ENCODE measurements at regions not wholly inside any gene's neighbourhood (a gene's known extent, or its start where the extent isn't known, plus 50 kb on each side); places are given as distances from the start of the nearest gene placed in this dataset.

DNA sequence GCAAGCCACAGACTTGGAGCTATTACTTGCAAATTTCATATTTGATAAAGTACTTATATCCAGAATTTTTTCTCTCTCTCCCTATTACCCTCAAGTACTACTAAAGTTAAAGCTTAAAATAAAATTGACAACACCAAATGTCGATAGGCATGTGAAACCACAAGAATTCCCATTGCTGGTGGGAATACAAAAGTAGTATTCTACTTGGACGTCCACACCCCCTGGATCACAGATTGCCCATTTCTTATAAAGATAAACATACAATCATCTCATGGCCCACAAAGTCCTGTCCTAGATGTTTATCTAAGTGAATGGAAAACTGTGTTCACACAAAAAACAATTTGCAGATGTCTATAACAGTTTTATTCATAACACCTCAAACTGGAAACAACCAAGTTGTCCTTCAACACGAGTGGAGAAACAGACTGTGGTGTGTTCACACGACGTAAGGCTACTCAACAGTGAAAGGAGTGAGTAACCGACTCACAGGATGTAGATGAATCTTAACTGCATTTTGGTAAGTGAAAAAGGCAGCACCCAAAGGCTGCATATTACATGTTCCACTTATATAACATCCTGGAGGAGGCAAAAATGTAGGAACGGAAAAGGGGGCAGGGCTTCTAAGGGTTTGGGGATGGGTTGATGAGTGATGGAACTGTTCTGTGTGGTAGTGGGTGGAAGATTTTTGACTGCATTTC is 297.4 kb downstream of the THBS2 start:
- no peak overlapping the region for H3K27ac ChIP-seq (ENCODE audit: low read depth in 1 of 2, low read length in 2 of 2)
- peaks cover 0 to under 1% (median 0%) of the 10 kb centered on the region in 4 donors for H3K27me3 ChIP-seq (ENCODE audit: control insufficient read depth in 4 of 4, insufficient read depth in 4 of 4, low read length in 3 of 4)
- no peak overlapping the region for H3K9ac ChIP-seq (ENCODE audit: low read depth in 1 of 2, low read length in 2 of 2)
- no peaks in the 10 kb centered on the region for H3K36me3 ChIP-seq (ENCODE audit: control insufficient read depth in 4 of 4, insufficient read depth in 3 of 4, low read depth in 1 of 4, low read length in 3 of 4)
- H3K9me3 ChIP-seq (ENCODE audit: control insufficient read depth in 4 of 4, low read length in 3 of 4) = no peaks in the 10 kb centered on the region
- H3K4me3 ChIP-seq (ENCODE audit: low read depth in 1 of 3, low read length in 3 of 3) = no peak overlapping the region
- WGBS = 55% methylated on average over 7 of the region's 7 CpGs
- TF ChIP-seq YY1 (IDR thresholded peaks at IDR 0.05) (no peak), HNF4A (conservative IDR thresholded peaks at IDR 0.05) (no peak), REST (IDR thresholded peaks at IDR 0.05) (no peak), MAX (IDR thresholded peaks at IDR 0.05) (no peak), RAD21 (IDR thresholded peaks at IDR 0.05) (no peak), RXRA (IDR thresholded peaks at IDR 0.05) (no peak), NR2F2 (IDR thresholded peaks at IDR 0.05) (no peak), FOXA2 (IDR thresholded peaks at IDR 0.05) (no peak)
- TF ChIP-seq, protein P1, sequence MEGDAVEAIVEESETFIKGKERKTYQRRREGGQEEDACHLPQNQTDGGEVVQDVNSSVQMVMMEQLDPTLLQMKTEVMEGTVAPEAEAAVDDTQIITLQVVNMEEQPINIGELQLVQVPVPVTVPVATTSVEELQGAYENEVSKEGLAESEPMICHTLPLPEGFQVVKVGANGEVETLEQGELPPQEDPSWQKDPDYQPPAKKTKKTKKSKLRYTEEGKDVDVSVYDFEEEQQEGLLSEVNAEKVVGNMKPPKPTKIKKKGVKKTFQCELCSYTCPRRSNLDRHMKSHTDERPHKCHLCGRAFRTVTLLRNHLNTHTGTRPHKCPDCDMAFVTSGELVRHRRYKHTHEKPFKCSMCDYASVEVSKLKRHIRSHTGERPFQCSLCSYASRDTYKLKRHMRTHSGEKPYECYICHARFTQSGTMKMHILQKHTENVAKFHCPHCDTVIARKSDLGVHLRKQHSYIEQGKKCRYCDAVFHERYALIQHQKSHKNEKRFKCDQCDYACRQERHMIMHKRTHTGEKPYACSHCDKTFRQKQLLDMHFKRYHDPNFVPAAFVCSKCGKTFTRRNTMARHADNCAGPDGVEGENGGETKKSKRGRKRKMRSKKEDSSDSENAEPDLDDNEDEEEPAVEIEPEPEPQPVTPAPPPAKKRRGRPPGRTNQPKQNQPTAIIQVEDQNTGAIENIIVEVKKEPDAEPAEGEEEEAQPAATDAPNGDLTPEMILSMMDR (IDR thresholded peaks at IDR 0.05; ENCODE audit: low read depth, low read length, missing input control) = no peak
- no peaks in the 10 kb centered on the region for H3K4me1 ChIP-seq (ENCODE audit: control insufficient read depth in 4 of 4, insufficient read depth in 4 of 4, low read length in 3 of 4)
- DNase-seq (ENCODE audit: low spot score) = no peak

- Histone ChIP-seq H3K4me1 (ENCODE audit: control insufficient read depth in 4 of 4, insufficient read depth in 4 of 4, low read length in 3 of 4) (no peaks in the 10 kb centered on the region), H3K9ac (ENCODE audit: low read depth in 1 of 2, low read length in 2 of 2) (no peak overlapping the region), H3K9me3 (ENCODE audit: control insufficient read depth in 4 of 4, low read length in 3 of 4) (no peaks in the 10 kb centered on the region), H3K36me3 (ENCODE audit: control insufficient read depth in 4 of 4, insufficient read depth in 3 of 4, low read depth in 1 of 4, low read length in 3 of 4) (no peaks in the 10 kb centered on the region), H3K27me3 (ENCODE audit: control insufficient read depth in 4 of 4, insufficient read depth in 4 of 4, low read length in 3 of 4) (peaks cover 0 to 4% (median 0%) of the 10 kb centered on the region in 4 donors), H3K27ac (ENCODE audit: low read depth in 1 of 2, low read length in 2 of 2) (no peak overlapping the region), H3K4me3 (ENCODE audit: low read depth in 1 of 3, low read length in 3 of 3) (no peak overlapping the region)
- WGBS = 87% methylated on average over 6 of the region's 6 CpGs
- no peak for DNase-seq (ENCODE audit: low spot score)
- no peak for TF ChIP-seq JUND (IDR thresholded peaks at IDR 0.05)
- TF ChIP-seq FOXA2 (IDR thresholded peaks at IDR 0.05) = no peak
- TF ChIP-seq REST (IDR thresholded peaks at IDR 0.05) = no peak
- no peak for TF ChIP-seq MAX (IDR thresholded peaks at IDR 0.05)
- TF ChIP-seq GABPA (IDR thresholded peaks at IDR 0.05 in 1 of 2, conservative IDR thresholded peaks at IDR 0.05 in 1 of 2) = no peak
- TF ChIP-seq, protein P2, sequence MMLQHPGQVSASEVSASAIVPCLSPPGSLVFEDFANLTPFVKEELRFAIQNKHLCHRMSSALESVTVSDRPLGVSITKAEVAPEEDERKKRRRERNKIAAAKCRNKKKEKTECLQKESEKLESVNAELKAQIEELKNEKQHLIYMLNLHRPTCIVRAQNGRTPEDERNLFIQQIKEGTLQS (IDR thresholded peaks at IDR 0.05) = no peak
- no peak for TF ChIP-seq RAD21 (IDR thresholded peaks at IDR 0.05)
- TF ChIP-seq, protein P3, sequence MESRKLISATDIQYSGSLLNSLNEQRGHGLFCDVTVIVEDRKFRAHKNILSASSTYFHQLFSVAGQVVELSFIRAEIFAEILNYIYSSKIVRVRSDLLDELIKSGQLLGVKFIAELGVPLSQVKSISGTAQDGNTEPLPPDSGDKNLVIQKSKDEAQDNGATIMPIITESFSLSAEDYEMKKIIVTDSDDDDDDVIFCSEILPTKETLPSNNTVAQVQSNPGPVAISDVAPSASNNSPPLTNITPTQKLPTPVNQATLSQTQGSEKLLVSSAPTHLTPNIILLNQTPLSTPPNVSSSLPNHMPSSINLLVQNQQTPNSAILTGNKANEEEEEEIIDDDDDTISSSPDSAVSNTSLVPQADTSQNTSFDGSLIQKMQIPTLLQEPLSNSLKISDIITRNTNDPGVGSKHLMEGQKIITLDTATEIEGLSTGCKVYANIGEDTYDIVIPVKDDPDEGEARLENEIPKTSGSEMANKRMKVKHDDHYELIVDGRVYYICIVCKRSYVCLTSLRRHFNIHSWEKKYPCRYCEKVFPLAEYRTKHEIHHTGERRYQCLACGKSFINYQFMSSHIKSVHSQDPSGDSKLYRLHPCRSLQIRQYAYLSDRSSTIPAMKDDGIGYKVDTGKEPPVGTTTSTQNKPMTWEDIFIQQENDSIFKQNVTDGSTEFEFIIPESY (IDR thresholded peaks at IDR 0.05) = no peak
- no peak for TF ChIP-seq FOXA1 (IDR thresholded peaks at IDR 0.05)
- TF ChIP-seq EGR1 (IDR thresholded peaks at IDR 0.05; ENCODE audit: low read depth in 2 of 2) = no peak
Observed at GRCh38 chr6:168953461-168953860, 300.2 kb downstream of the THBS2 start.

Measured in liver (tissue), 8 donors.